NCI-H2227 (cell line): ENCODE measurements at regions not wholly inside any gene's neighbourhood (a gene's known extent, or its start where the extent isn't known, plus 50 kb on each side); places are given as distances from the start of the nearest gene placed in this dataset.
"Not testable (repeated sequence)": the region's sequence is repeated elsewhere in the genome, so short reads cannot be mapped to it uniquely, and the experiment has no call there.

Source experiments
- DNase-seq: peaks from one replicate; lab custom pipeline; 2025; ENCODE audit not compliant: unreplicated experiment; lab: John Stamatoyannopoulos, UW

DNA sequence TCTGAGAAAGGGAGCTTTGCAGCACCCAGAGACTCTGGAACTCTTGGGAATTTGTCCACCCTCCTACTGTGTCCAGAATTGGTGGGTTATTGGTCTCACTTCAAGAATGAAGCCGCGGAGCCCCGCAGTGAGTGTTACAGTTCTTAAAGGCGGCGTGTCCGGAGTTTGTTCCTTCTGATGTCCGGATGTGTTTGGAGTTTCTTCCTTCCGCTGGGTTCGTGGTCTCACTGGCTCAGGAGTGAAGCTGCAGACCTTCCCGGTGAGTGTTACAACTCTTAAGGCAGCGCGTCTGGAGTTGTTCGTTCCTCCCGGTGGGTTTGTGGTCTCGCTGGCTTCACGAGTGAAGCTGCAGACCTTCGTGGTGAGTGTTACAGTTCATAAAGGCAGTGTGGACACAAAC is 824.7 kb downstream of the LRRTM4 start:
- not testable (repeated sequence) for DNase-seq

GRCh38 chr2:76692908-76693307 is 829.3 kb downstream of the LRRTM4 start:
- peak; percentile 62 for DNase-seq

DNA sequence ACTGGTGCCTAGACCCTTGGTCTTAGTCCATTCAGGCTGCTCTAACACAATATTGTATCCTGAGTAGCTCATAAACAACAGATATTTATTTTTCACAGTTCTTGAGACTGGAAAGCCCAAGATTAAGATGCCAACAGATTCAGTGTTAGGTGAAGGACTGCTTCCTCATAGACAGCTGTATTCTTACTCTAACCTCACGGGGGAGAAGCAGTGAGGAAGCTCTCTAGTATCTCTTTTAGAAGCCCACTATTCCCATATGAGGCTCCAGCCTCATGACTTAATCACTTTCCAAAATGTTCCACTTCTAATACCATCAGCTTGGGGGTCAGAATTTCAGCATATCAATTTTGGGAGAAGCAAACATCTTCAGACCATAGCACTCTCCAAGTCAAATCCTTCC is 833.4 kb downstream of the LRRTM4 start:
- no peak for DNase-seq

GRCh38 chr2:76687923-76688322 is 834.3 kb downstream of the LRRTM4 start:
- no peak for DNase-seq

GRCh38 chr2:76684756-76685155 is 837.4 kb downstream of the LRRTM4 start:
- peak; percentile 58 for DNase-seq

DNA sequence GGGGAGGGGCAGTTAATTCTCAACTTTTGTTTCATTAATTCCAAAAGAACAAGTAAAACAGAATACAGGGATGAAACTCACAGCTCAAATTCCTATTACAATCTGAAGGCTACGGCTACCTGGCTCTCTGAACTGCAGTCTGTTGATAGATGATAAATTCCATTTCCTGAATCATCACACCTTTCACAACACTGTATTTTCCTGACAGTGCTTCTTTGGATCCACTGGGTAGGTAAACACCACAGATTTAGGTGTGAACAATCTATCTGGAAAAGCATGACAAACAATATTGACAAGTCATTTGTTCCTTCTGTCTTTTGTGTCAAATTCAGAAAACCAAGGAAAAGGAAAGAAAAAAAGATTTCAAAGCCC is 843.2 kb downstream of the LRRTM4 start:
- DNase-seq = no peak

- DNase-seq = no peak
Measured at GRCh38 chr2:76678383-76679024, 843.7 kb downstream of the LRRTM4 start.

GRCh38 chr2:76675212-76675611 is 847.0 kb downstream of the LRRTM4 start:
- DNase-seq = no peak

DNA sequence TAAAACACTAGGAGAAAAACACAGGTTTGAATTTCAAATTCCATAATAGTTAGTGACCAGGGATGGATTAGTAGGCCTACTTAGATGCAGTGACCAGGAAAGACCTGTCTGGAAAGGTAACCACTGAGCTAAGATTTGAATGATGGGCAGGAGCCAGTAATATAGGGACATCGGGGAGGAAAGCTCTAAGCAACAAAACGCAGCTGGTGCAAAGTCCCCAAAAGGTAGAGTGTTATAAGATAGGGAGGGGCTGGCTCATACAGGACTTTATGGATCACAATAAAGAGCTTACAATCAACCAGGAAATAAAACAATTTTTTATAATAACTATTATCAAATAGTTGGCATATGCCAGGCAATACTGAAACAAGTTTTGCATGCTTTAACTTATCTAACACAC is 849.4 kb downstream of the LRRTM4 start:
- DNase-seq = no peak

DNA sequence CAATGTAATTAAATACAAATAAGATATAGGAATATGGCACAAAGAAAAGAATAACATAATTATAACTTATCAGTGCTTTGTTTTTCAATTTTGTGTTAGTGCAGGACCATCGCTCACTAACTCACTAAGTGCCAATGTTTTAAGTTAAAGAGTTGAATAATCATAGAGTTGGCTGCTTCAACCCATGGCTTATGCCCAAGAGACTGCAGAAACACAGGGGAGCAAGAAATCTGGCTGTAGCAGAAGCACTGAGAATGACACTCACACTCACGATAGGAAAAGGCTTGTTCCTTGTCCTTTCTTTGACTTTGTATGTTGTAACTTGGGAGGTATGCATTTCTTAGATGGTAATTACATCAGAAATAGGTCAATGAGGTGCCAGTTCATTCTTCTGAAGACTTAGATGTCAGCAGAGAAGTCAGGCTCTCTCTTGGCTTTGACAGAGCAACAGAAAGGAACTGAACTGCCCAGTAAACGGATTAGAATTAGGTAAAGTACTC is 852.2 kb downstream of the LRRTM4 start:
- DNase-seq = no peak

- peak; percentile 18 for DNase-seq
Measured at GRCh38 chr2:76668279-76668678, 853.9 kb downstream of the LRRTM4 start.

GRCh38 chr2:76667821-76668271 is 854.3 kb downstream of the LRRTM4 start:
- no peak for DNase-seq

- no peak for DNase-seq
Measured at GRCh38 chr2:76642129-76642528, 880.0 kb downstream of the LRRTM4 start.

DNA sequence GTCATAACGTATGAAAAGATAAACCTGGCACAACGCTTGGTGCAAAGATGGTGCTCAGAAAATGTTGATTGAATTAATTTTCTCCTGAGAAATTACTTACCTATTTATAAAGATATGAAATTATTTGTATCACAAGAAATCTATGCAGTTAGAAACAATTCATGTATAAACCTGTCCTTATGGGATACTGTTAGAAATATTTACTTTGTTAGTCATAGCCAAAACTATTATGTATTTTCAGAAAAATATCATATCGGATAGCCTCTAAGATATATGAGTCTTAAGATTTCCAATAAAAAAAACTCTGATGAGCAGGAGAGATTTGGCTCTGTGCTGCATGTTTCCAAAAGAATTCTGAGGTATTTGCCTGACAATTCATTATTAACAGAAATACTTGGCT is 880.7 kb downstream of the LRRTM4 start:
- no peak for DNase-seq

DNA sequence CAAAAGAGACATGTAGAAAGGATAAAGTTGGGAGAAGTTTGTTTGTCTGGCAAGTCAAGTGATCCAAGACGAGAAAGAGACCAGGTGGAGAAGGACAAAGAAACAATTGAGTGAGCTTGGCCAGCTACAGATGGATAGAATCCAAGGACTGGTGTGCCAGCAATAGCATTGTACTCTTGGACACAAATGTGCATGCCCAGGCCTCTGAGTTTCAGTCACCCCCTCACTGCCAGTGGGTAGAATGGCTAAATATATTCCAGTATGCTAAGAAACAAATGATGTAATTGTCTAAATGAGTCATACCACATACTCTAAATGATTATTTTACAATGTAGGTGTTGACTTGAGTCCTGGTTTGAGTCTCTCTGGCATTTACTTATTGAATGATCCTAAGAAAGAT is 881.3 kb downstream of the LRRTM4 start:
- no peak for DNase-seq

GRCh38 chr2:76639171-76639680 is 883.0 kb downstream of the LRRTM4 start:
- DNase-seq = no peak

- no peak for DNase-seq
Measured at GRCh38 chr2:76633276-76633921, 888.8 kb downstream of the LRRTM4 start.

DNA sequence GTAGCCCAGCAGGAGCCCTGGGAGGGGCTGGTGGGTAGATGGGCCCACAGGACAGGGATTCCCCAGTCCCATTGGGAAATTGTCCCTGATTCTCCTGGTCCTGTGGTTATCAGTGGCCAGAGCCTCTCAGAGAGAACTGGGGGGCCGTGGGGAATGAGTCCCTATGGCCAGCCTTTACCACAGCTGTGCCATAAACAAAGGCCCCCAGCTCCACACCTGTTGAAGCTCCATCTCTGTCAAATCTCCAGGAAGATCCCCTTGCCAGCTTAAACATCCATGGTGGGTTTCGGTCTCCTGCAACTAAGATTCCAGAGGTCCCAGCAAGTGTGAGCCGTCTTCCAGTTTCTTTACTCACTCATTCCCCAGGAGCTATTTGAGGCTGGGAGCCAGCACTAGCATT is 897.1 kb downstream of the LRRTM4 start:
- no peak for DNase-seq

DNA sequence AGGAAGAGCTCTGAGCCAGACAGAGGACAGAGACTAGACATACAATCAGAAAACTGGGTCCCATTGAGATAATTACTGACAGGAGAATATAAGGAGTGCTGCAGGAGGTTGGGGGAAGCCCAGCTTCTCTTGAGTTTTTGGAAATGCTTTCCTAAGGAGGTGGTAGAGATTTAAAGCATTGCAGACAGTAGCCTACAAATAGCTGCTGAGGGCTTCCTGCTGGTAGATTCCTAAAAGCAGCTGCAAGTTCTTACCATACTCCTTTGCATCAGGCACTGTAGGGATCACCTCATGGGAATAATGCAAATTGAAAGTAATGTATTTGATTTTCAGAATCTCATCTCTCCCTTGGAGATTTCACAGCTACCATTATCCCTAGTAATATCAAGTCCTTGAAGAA is 902.6 kb upstream of the GCFC2 start:
- no peak for DNase-seq

DNA sequence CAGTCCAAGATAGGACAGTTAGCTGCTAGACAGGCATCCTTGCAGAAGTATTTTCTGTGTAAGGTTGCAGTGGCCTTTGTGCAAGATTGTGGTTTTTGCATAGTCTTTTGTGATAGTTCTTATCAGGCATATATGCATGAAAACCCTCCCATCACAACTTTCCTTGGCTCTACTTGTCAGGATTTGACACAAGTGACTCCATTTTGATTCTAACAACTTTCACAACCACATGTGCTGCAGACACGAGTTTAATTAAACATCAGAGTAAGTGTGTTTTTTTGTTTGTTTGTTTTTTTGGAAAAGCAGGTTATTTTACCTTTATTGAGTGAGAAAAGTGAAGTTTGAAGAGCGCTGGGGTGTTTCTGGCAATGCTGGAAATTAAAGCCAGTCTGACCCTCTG is 902.0 kb upstream of the GCFC2 start:
- DNase-seq = no peak

- DNase-seq = no peak
Measured at GRCh38 chr2:76610451-76610850, 899.7 kb upstream of the GCFC2 start.

GRCh38 chr2:76599732-76600368 is 889.1 kb upstream of the GCFC2 start:
- DNase-seq = peak; percentile 88
